Left kidney (tissue), 1 donor: ENCODE measurements at regions not wholly inside any gene's neighbourhood (a gene's known extent, or its start where the extent isn't known, plus 50 kb on each side); places are given as distances from the start of the nearest gene placed in this dataset.
"Not testable (repeated sequence)": the region's sequence is repeated elsewhere in the genome, so short reads cannot be mapped to it uniquely, and the experiment has no call there.

ENCODE experiments used
- DNase-seq: peaks from one replicate; pipeline ENCODE4 v3.0.0-alpha.2; 2013

DNA sequence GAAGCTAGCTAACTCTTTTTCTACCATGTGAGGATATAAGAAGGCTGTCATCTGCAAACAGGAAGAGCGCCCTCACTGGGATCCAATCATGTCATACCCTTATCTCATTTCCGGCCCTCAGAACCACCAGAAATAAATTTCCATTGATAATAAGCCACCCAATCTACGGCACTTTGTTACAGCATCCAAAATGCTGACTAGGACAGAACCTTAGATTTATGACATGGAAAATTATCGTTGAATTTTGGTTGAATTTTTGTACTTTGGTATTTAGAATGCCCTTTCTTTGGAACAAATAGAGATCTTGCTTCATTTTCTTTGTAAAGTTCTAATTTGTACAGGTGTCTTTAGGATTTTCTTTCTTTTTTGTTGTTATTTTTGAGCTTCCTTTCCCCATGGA is 53.3 kb upstream of the CYLC2 start:
- DNase-seq = no peak

GRCh38 chr9:102922526-102922925 is 72.6 kb upstream of the CYLC2 start:
- no peak for DNase-seq

DNA sequence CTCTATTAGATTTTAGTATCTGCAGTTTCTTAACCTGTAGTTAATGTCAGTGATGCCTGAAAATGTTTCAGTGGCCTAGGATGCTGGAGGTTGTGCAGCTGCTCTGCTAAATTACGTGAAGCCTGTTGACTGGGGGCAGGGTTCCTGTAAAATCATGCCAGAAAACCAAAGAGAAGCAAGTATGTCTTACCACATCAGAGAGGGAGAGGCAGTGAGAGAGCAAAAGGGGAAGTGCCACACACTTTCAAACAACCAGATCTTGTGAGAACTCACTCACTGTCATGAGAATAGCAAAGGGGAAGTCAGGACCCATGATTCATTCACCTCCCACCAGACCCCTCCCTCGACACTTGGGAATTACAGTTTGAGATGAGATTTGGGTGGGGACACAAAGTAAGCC is 83.9 kb upstream of the CYLC2 start:
- no peak for DNase-seq

DNA sequence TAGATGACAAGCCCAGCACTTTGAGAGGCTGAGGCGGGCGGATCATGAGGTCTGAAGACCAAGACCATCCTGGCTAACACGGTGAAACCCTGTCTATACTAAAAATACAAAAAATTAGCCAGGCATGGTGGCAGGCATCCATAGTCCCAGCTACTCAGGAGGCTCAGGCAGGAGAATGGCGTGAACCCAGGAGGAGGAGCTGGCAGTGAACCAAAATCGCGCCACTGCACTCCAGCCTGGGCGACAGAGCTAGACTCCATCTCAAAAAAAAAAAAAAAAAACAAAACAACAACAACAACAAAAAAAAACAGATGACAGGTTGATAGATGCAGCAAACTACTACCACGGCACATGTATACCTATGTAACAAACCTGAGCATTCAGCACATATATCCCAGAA is 89.3 kb upstream of the CYLC2 start:
- DNase-seq = not testable (repeated sequence)

GRCh38 chr9:102892025-102892424 is 103.1 kb upstream of the CYLC2 start:
- DNase-seq = no peak

DNA sequence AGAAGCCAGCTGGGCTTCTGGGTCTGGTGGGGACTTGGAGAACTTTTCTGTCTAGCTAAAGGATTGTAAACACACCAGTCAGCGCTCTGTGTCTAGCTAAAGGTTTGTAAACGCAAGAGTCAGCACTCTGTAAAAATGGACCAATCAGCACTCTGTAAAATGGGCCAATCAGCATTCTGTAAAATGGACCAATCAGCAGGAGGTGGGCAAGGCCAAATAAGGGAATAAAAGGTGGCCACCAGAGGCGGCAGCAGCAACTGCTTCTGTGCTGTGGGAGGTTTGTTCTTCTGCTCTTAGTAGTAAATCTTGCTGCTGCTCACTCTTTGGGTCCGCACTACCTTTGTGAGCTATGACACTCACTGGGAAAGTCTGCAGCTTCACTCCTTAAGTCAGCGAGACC is 106.4 kb upstream of the CYLC2 start:
- not testable (repeated sequence) for DNase-seq

DNA sequence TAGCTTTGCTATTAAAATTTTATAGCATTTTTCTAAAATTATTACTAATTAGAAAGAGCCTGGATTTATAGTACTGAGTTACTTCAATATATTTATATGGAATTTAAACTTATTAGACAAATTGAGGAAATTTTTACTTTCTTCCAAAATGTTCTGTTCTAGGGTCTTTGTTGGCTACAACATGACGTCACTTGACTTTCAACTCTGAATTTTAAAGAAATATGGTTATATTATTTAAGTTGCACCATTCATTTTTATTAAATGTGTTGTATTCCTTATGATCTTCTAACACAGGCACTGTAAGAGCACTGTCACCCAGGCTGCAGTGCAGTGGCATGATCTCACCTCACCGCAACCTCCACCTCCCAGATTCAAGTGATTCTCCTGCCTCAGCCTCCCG is 119.4 kb upstream of the CYLC2 start:
- no peak for DNase-seq

GRCh38 chr9:102867488-102867887 is 127.6 kb upstream of the CYLC2 start:
- DNase-seq = no peak

DNA sequence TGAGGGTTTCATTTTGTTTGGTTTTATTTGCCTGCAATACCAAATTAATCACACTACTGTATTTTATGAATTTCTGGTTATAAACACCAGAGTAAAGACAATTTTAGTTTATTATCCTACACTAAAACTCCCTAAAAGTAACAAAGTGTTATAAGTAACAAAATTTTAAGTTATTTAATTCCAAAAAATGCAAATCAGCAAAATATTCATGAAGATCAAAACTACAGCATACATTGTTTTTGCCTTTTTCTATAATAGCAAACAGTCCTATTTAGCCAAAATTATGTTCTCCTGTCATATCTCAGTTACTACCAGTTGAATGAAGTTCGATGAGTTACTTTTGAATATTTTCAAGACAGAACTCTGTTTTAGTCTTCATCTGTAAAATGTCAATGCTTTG is 132.7 kb upstream of the CYLC2 start:
- DNase-seq = no peak

DNA sequence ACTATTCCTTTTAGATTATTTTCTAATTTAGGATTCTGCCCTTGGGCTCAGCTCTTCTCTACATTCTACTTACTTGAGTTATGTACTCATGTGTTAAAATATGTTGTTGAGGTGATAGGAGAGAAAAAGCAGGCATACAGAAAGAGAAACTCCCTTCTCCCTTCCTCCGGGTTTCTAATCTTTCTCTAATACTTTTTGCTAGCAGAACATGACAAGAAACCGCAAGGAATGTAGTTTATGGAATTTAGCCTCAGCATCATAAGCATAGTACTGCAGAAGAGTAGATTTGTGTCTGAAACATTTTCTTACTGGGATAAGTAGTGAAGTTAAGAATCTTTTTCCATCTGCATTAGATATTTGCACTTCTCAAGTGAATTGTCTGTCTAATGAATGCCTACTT is 139.5 kb upstream of the CYLC2 start:
- no peak for DNase-seq

DNA sequence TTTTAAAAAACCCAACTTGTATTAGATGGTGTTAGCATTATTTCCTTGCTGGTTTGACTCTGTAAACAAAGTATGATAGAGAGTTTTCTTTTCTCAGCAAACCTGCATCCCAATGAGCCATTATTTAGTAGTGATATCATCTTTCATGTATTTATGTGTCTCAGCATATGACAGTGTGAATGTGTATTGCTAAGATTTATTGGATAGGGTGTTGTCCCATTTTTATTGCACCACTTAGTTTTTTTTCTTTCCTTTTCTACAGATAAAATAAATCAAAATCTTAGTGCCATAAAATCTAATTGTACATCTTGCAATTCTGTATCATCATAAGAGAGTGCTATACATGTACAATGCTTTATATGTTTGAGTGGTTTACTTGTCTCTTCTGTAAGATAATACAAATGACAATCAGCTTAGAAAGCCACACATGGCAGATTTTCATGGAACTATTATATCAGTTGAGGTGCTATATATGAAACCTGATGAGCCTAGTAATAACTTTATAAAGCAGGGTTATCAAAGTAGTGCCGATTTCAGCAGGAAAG is 149.2 kb upstream of the CYLC2 start:
- DNase-seq = no peak

DNA sequence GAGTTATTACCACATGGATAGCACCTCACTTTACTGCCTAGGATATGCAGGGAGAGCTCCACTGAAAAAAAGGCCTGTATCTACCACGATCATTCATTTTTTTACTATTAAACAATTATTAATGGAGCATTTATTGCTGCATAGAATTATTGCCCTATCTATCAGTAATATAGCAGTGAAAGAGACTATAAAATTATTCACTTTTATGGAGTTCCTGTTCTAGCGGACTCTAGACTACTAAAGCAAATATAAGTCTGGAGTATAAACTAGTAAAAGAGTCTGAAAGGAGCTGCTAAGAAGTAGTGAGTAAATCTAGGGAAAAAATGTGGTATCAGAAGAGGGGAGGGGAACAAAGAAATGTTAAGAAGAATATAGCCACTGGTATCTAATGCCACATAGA is 150.4 kb upstream of the CYLC2 start:
- DNase-seq = no peak

- no peak for DNase-seq
Observed at GRCh38 chr9:102842423-102842822, 152.7 kb upstream of the CYLC2 start.

GRCh38 chr9:102841376-102841775 is 153.8 kb upstream of the CYLC2 start:
- no peak for DNase-seq

DNA sequence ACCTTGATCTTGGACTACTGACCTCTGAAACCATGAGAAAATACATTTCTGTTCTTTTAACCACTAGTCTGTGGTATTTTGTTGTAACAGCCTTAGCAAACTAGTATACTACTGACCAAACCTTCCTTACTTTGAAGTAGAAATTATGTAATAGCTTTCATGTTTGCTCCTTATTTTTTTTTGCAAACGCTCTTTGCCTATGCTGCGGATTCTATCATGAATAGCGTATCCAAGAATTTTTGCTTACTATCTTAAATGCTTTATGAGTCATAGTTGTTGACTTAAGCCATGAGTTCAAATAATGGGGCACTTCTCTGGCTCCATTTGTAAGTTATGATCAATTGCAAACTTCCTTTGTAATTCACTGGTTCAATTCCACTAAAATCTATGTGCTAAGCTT is 154.8 kb upstream of the CYLC2 start:
- DNase-seq = no peak

GRCh38 chr9:102832814-102833213 is 162.3 kb upstream of the CYLC2 start:
- no peak for DNase-seq

DNA sequence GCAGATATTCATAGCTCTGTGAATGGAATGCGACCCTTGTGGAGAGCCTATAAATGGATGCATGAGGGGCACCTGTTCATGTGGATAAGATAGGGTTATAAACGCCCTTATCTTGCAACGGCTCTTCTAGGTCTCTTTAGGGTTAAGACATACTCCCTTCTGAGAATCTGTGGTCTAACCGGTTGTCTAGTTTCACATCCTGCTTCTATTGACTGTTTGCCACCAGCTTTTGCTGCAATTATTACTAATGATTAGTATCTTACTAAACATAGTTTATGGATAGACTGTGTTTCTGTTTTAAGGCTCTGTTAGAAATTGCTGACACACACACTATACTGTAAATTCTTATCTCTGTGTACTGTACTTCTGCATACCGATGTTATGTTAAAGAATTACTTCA is 198.9 kb upstream of the CYLC2 start:
- no peak for DNase-seq

DNA sequence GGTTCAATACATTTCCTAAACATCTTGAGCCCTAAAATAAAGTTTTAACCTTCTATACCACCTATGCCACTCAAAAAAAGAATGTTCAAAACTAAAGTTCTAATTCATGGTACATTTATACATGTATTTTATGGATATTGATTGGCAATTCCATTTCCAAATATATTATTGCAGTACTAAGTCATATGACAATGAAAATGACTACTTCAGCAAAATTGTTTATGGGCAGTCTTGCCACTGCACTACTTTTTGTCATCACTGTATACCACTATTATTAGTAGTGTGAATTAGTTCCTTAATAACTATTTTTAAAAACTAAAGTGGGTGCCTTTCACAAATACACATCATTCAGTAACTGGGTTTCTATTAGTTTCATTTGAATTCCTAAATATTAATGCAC is 199.6 kb upstream of the CYLC2 start:
- DNase-seq = no peak

DNA sequence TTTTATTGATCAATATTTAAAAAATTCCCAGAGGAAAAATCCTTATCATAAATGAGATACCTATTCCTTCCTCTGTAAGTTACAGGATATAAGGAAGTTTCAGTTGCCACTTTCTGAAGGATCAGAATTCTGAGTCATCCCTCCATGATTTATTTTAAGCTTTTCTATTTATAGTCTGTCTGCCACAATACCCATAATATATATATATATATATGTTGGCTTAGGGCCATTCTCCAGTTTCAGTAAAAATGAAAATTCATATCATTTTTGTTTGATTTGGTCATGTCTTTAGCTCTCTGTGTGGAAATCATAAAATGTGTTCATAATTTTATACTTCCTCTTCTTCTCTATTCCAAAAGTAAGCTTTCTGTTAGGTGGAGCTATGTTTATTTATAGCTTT is 215.8 kb upstream of the CYLC2 start:
- no peak for DNase-seq

DNA sequence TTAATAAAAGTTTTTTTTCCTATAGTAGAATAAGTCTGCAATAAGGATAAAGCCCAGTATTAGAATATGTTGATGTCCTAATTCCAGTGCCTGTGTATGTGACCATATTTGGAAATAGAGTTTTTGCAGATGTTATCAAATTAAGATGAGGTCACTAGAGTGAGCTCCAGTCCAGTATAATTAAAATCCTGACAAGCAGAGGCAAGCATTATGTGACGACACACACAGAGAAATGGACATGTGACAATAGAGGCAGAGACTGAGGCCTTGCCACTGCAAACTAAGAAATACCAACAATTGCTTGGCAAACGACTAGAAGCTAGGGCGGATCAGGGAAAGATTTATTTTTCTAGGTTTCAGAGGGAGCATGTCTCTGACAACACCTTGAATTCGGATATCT is 216.4 kb upstream of the CYLC2 start:
- DNase-seq = no peak

- DNase-seq = no peak
Observed at GRCh38 chr9:102770704-102771103, 224.4 kb upstream of the CYLC2 start.

- no peak for DNase-seq
Observed at GRCh38 chr9:102769307-102769706, 225.8 kb upstream of the CYLC2 start.

- DNase-seq = no peak
Observed at GRCh38 chr9:102768002-102768401, 227.1 kb upstream of the CYLC2 start.

GRCh38 chr9:102767076-102767475 is 228.1 kb upstream of the CYLC2 start:
- peak; percentile 17 for DNase-seq

DNA sequence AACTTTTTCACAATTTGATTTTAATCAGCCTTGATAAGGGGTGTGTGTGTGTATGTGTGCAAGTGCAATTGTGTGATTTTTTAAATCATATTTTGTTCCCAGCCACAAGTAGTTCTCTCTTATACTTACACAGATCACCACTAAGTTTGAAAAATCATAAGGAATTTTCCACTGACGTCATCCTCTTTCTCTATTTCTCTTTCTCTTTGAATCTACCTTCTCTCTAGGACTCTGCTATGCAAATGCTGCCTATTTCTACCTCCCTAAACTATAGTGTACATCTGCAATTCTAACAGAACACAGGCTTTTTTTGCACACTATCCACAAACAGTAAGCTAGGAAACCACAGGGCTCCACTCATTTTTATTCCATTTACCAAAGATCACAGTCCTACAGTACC is 254.6 kb upstream of the CYLC2 start:
- no peak for DNase-seq
